Neural cell (in vitro differentiated cells): ENCODE measurements at regions not wholly inside any gene's neighbourhood (a gene's known extent, or its start where the extent isn't known, plus 50 kb on each side); places are given as distances from the start of the nearest gene placed in this dataset.

ENCODE experiments used
- H2AFZ ChIP-seq: fragments of 200-600, 300-800 bp; sonication (generic), shearing (Covaris generic); 2 replicates; pipeline ENCODE4 v1.6.0; 2014; ENCODE audit warnings: low read depth, mild to moderate bottlenecking, antibody characterized with exemption, low read length, moderate library complexity
- H3F3A ChIP-seq: fragments of 200-600 bp; shearing (Covaris generic); 2 replicates; pipeline ENCODE4 v1.6.1; 2016; ENCODE audit warnings: mild to moderate bottlenecking, moderate library complexity, mixed read lengths, antibody characterized with exemption, low read length; ENCODE audit not compliant: insufficient read depth, poor library complexity, severe bottlenecking
- H3K27ac ChIP-seq: fragments of 200-600, 300-800 bp; sonication (generic), shearing (Covaris generic); 2 replicates; pipeline ENCODE4 v1.5.1; 2014; ENCODE audit warnings: mild to moderate bottlenecking, low read length, moderate library complexity
- H3K27me3 ChIP-seq: fragments of 300-800, 200-600 bp; sonication (generic), shearing (Covaris generic); 2 replicates; pipeline ENCODE4 v1.6.0; 2014; ENCODE audit warnings: mild to moderate bottlenecking, low read depth, low read length, moderate library complexity; ENCODE audit not compliant: insufficient read depth
- H3K36me3 ChIP-seq: fragments of 300-800, 200-600 bp; sonication (generic), shearing (Covaris generic); 2 replicates; pipeline ENCODE4 v1.5.1; 2014; ENCODE audit warnings: mild to moderate bottlenecking, antibody characterized with exemption, low read length, moderate library complexity; ENCODE audit not compliant: insufficient read depth
- H3K4me2 ChIP-seq: fragments of 300-800, 200-600 bp; sonication (generic), shearing (Covaris generic); 2 replicates; pipeline ENCODE4 v1.6.0; 2014; ENCODE audit warnings: mild to moderate bottlenecking, low read length
- H3K4me3 ChIP-seq: fragments of 300-800, 200-600 bp; sonication (generic), shearing (Covaris generic); 2 replicates; pipeline ENCODE4 v1.5.1; 2014; ENCODE audit warnings: mild to moderate bottlenecking, low read length, moderate library complexity
- H3K79me2 ChIP-seq: fragments of 200-600 bp; shearing (Covaris generic); replicated peaks from 2 replicates; pipeline ENCODE4 v1.6.0; 2014; ENCODE audit warnings: mild to moderate bottlenecking, low read length, moderate library complexity; ENCODE audit not compliant: insufficient read depth
- H3K9ac ChIP-seq: fragments of 300-800, 200-600 bp; sonication (generic), shearing (Covaris generic); 2 replicates; pipeline ENCODE4 v1.6.1; 2016; ENCODE audit warnings: mild to moderate bottlenecking, low read length, mixed read lengths
- H3K9me2 ChIP-seq: fragments of 200-600 bp; shearing (Covaris generic); 2 replicates; pipeline ENCODE4 v1.6.1; 2016; ENCODE audit warnings: mild to moderate bottlenecking, low read length, mixed read lengths; ENCODE audit not compliant: insufficient read depth
- H3K9me3 ChIP-seq: fragments of 200-600, 300-800 bp; sonication (generic), shearing (Covaris generic); 2 replicates; pipeline ENCODE4 v1.6.1; 2016; ENCODE audit warnings: mild to moderate bottlenecking, mixed run types, low read length, moderate library complexity, mixed read lengths
- H4K20me1 ChIP-seq: fragments of 200-600 bp; shearing (Covaris generic); 2 replicates; pipeline ENCODE4 v1.6.1; 2016; ENCODE audit warnings: mild to moderate bottlenecking, mixed run types; ENCODE audit not compliant: insufficient read depth
- EP300 ChIP-seq: fragments of 450-650 bp; conservative IDR thresholded peaks from 2 replicates; pipeline ENCODE4 v1.6.1; 2014; ENCODE audit warnings: antibody characterized with exemption, mild to moderate bottlenecking, moderate library complexity; ENCODE audit not compliant: poor library complexity, severe bottlenecking
- EZH2 ChIP-seq: fragments of 200-600, 300-800 bp; shearing (Covaris generic), sonication (generic); IDR thresholded peaks from 2 replicates; pipeline ENCODE4 v1.6.1; 2014; ENCODE audit warnings: antibody characterized with exemption, low read length, borderline replicate concordance, mild to moderate bottlenecking; ENCODE audit not compliant: insufficient read depth, poor library complexity, severe bottlenecking
- POLR2AphosphoS5 ChIP-seq: IDR thresholded peaks from 2 replicates; pipeline ENCODE4 v1.6.1; 2012
- RAD21 ChIP-seq: fragments of 450-650 bp; conservative IDR thresholded peaks from 2 replicates; pipeline ENCODE4 v1.6.1; 2014; ENCODE audit warnings: antibody characterized with exemption, mild to moderate bottlenecking, moderate library complexity
- TF ChIP-seq, protein P1 (sequence below): IDR thresholded peaks from 2 replicates; pipeline ENCODE4 v1.6.1; 2012; ENCODE audit warnings: borderline replicate concordance
- TF ChIP-seq, protein P2 (sequence below): fragments of 450-650 bp; IDR thresholded peaks from 2 replicates; pipeline ENCODE4 v1.5.1; 2014; ENCODE audit warnings: antibody characterized with exemption, mild to moderate bottlenecking, moderate library complexity; ENCODE audit not compliant: poor library complexity, severe bottlenecking

DNA sequence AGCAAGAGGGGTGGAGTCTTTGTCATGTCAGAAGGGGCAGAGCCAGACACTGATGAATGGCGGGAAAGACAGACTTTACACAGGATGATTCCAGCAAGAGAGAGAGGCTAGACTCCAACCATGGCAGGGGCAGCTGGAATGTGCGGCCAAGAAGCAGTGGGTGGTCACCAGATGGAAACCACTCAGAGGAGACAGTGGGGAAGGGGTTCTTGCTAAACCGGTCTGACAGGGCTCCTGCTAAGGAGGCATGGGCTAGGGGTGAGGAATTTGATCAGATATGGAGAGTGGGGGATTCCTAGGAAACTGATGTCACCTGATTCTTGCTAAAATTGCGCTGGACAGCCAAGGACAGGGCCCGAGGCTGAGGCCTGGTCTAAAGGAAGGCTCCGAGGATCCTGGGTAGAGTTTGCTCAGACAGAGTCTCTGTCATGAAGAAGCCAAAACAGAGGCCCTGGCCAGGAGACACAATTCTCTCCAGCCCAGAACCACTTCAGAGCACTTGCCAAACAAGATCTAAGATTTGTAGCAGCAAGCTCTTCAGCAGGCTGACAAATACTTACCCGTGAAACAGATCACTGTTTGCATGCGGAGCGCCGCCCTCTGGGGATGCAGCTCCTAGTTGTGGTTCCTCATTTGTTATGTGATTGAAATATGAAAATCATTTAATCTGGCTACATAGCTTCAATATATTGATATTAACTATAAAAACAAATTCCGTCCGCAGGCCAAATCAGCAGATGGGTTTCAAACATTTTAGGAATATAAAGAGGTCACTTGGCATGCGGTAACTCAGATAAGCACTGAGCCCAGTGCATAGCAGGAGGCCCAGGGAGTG, 377.0 kb downstream of the TCERG1L start:
- no peak overlapping the region for H3K4me3 ChIP-seq
- no peaks in the 10 kb centered on the region for H3K9me3 ChIP-seq
- no peaks in the 10 kb centered on the region for H3K9me2 ChIP-seq
- no peak overlapping the region for H3K9ac ChIP-seq
- TF ChIP-seq POLR2AphosphoS5 (no peak), EP300 (no peak), EZH2 (no peak)
- TF ChIP-seq, protein P1, sequence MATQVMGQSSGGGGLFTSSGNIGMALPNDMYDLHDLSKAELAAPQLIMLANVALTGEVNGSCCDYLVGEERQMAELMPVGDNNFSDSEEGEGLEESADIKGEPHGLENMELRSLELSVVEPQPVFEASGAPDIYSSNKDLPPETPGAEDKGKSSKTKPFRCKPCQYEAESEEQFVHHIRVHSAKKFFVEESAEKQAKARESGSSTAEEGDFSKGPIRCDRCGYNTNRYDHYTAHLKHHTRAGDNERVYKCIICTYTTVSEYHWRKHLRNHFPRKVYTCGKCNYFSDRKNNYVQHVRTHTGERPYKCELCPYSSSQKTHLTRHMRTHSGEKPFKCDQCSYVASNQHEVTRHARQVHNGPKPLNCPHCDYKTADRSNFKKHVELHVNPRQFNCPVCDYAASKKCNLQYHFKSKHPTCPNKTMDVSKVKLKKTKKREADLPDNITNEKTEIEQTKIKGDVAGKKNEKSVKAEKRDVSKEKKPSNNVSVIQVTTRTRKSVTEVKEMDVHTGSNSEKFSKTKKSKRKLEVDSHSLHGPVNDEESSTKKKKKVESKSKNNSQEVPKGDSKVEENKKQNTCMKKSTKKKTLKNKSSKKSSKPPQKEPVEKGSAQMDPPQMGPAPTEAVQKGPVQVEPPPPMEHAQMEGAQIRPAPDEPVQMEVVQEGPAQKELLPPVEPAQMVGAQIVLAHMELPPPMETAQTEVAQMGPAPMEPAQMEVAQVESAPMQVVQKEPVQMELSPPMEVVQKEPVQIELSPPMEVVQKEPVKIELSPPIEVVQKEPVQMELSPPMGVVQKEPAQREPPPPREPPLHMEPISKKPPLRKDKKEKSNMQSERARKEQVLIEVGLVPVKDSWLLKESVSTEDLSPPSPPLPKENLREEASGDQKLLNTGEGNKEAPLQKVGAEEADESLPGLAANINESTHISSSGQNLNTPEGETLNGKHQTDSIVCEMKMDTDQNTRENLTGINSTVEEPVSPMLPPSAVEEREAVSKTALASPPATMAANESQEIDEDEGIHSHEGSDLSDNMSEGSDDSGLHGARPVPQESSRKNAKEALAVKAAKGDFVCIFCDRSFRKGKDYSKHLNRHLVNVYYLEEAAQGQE: no peak
- TF ChIP-seq, protein P2, sequence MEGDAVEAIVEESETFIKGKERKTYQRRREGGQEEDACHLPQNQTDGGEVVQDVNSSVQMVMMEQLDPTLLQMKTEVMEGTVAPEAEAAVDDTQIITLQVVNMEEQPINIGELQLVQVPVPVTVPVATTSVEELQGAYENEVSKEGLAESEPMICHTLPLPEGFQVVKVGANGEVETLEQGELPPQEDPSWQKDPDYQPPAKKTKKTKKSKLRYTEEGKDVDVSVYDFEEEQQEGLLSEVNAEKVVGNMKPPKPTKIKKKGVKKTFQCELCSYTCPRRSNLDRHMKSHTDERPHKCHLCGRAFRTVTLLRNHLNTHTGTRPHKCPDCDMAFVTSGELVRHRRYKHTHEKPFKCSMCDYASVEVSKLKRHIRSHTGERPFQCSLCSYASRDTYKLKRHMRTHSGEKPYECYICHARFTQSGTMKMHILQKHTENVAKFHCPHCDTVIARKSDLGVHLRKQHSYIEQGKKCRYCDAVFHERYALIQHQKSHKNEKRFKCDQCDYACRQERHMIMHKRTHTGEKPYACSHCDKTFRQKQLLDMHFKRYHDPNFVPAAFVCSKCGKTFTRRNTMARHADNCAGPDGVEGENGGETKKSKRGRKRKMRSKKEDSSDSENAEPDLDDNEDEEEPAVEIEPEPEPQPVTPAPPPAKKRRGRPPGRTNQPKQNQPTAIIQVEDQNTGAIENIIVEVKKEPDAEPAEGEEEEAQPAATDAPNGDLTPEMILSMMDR: no peak
- no peaks in the 10 kb centered on the region for H3K79me2 ChIP-seq
- no peak overlapping the region for H3K27ac ChIP-seq
- no peaks in the 10 kb centered on the region for H3F3A ChIP-seq
- no peak overlapping the region for H3K4me2 ChIP-seq
- no peaks in the 10 kb centered on the region for H4K20me1 ChIP-seq
- no peaks in the 10 kb centered on the region for H3K27me3 ChIP-seq
- H3K36me3 ChIP-seq: no peaks in the 10 kb centered on the region
- H2AFZ ChIP-seq: no peak overlapping the region

DNA sequence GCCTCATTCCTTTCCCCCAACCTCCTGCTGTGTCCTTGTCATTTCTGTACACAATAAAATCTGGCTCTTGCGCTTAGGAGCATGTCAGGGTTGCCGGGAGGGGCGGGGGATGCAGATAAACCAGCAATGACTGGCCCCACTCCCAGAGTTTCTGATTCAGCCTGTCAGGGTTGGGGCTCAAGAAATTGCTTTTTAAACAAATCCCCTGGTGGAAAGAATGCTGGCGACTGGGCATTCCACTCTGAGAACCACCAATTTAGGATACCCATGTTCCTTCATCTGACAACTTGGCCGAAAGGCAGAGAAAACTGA, 376.4 kb downstream of the TCERG1L start:
- no peak overlapping the region for H3K27ac ChIP-seq
- TF ChIP-seq RAD21: no peak
- TF ChIP-seq, protein P2: no peak
- H3K27me3 ChIP-seq: no peaks in the 10 kb centered on the region
- no peaks in the 10 kb centered on the region for H3K9me3 ChIP-seq
- no peaks in the 10 kb centered on the region for H3K79me2 ChIP-seq
- no peaks in the 10 kb centered on the region for H3F3A ChIP-seq
- H3K4me3 ChIP-seq: no peak overlapping the region
- H4K20me1 ChIP-seq: no peaks in the 10 kb centered on the region
- no peak overlapping the region for H2AFZ ChIP-seq
- no peaks in the 10 kb centered on the region for H3K9me2 ChIP-seq
- H3K36me3 ChIP-seq: no peaks in the 10 kb centered on the region
- no peak overlapping the region for H3K4me2 ChIP-seq
- no peak overlapping the region for H3K9ac ChIP-seq
